Endothelial cell (in vitro differentiated cells): ENCODE measurements at regions not wholly inside any gene's neighbourhood (a gene's known extent, or its start where the extent isn't known, plus 50 kb on each side); places are given as distances from the start of the nearest gene placed in this dataset.

Experiments
- DNase-seq: peaks from one replicate; pipeline ENCODE4 v3.0.0; 2021; ENCODE audit warnings: low spot score
- H3K27ac Mint-ChIP-seq: one replicate; pipeline ENCODE4 v1.8.0; 2021; ENCODE audit warnings: mixed read lengths, inconsistent platforms; ENCODE audit not compliant: unreplicated experiment
- H3K27me3 Mint-ChIP-seq: one replicate; pipeline ENCODE4 v1.8.0; 2021; ENCODE audit warnings: mild to moderate bottlenecking, moderate library complexity, mixed read lengths, inconsistent platforms; ENCODE audit not compliant: unreplicated experiment
- H3K36me3 Mint-ChIP-seq: one replicate; pipeline ENCODE4 v1.8.0; 2021; ENCODE audit warnings: mild to moderate bottlenecking, low read depth, mixed read lengths, inconsistent platforms; ENCODE audit not compliant: unreplicated experiment
- H3K4me1 Mint-ChIP-seq: one replicate; pipeline ENCODE4 v1.8.0; 2021; ENCODE audit warnings: mild to moderate bottlenecking, mixed read lengths, inconsistent platforms; ENCODE audit not compliant: unreplicated experiment
- H3K4me3 Mint-ChIP-seq: one replicate; pipeline ENCODE4 v1.8.0; 2021; ENCODE audit warnings: mild to moderate bottlenecking, mixed read lengths, inconsistent platforms; ENCODE audit not compliant: unreplicated experiment
- H3K9me3 Mint-ChIP-seq: one replicate; pipeline ENCODE4 v1.8.0; 2021; ENCODE audit warnings: mixed read lengths, inconsistent platforms; ENCODE audit not compliant: unreplicated experiment
- CTCF ChIP-seq: fragments of 200-600 bp; sonication (generic); IDR thresholded peaks from one replicate; pipeline ENCODE4 v1.5.0; 2021; ENCODE audit warnings: antibody characterized with exemption; ENCODE audit not compliant: unreplicated experiment

DNA sequence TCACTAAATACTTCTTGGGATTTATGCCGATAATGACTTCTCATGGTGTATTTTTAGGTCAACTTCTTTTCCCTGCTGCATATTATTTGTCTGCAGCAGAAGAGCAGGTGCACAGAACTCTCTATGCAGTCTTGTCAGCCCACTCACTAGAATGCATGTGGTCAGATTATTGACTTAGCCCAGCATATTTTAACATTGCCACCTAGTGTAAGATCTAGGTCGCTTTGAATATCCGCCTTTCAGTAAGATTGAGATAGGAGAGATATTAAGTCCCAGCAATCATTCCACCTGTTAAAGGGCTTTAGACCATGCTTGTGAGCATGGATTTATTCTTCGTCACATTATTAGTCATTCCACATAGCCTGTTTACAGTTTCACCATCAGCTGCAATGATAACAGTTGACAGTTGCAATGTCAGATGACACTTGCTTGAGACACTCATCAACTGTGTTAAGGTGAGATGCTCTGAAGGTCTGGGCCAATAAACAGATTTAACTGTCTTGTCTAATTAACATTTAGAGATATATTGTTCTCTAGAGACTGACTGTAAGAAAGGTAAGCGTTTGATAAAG, 491.7 kb downstream of the ARL4A start:
- Mint-ChIP-seq H3K9me3 (no peaks in the 10 kb centered on the region), H3K36me3 (no peaks in the 10 kb centered on the region), H3K4me3 (no peak overlapping the region), H3K27ac (no peak overlapping the region), H3K4me1 (no peaks in the 10 kb centered on the region), H3K27me3 (no peaks in the 10 kb centered on the region)
- DNase-seq = no peak
- TF ChIP-seq CTCF = no peak

- no peak for DNase-seq
- Mint-ChIP-seq H3K4me1 (no peaks in the 10 kb centered on the region), H3K27ac (no peak overlapping the region), H3K27me3 (no peaks in the 10 kb centered on the region), H3K9me3 (no peaks in the 10 kb centered on the region), H3K36me3 (no peaks in the 10 kb centered on the region), H3K4me3 (no peak overlapping the region)
- TF ChIP-seq CTCF = no peak
Observed at GRCh38 chr7:13179775-13180523, 492.5 kb downstream of the ARL4A start.

- no peak overlapping the region for H3K4me3 Mint-ChIP-seq
- no peak for TF ChIP-seq CTCF
- no peak overlapping the region for H3K27ac Mint-ChIP-seq
- no peaks in the 10 kb centered on the region for H3K4me1 Mint-ChIP-seq
- no peaks in the 10 kb centered on the region for H3K9me3 Mint-ChIP-seq
- H3K36me3 Mint-ChIP-seq = no peaks in the 10 kb centered on the region
- no peak for DNase-seq
- no peaks in the 10 kb centered on the region for H3K27me3 Mint-ChIP-seq
Observed at GRCh38 chr7:13181216-13181615, 493.8 kb downstream of the ARL4A start.

- no peak for TF ChIP-seq CTCF
- Mint-ChIP-seq H3K9me3 (no peaks in the 10 kb centered on the region), H3K4me1 (no peaks in the 10 kb centered on the region)
Observed at GRCh38 chr7:13185139-13185538, 497.7 kb downstream of the ARL4A start.

DNA sequence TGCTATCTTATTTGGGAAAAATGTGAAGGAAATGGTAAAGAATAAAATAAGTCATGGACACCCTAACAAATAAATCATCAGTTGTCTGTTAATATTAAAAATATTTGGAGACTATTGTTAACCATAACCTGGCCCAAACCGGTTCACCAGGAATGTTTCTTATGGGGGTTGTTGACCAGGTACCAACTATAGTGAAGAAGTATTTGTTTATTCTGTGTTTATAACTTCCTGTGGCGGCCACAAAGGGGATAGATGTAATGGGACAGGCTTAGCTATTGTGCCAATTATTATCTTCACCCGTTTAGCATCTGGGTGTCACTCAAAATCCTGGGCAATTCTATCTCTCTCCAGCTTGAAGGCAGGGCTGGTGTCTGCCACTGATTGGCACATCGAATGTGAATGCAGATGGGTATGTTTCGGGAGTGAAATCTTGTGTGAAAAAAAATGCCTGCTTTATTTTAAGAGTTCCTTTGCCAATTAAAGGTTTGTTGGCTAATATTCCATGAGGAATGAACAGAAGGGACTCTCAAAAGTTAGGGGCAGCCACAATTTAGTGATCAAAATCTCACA, 500.9 kb downstream of the ARL4A start:
- Mint-ChIP-seq H3K9me3 (no peaks in the 10 kb centered on the region), H3K36me3 (no peaks in the 10 kb centered on the region), H3K4me1 (no peaks in the 10 kb centered on the region), H3K4me3 (no peak overlapping the region), H3K27ac (no peak overlapping the region), H3K27me3 (no peaks in the 10 kb centered on the region)
- no peak for DNase-seq
- no peak for TF ChIP-seq CTCF

More at GRCh38 chr7:13185139-13185538, 497.7 kb downstream of the ARL4A start:
- Mint-ChIP-seq H3K27ac (no peak overlapping the region), H3K27me3 (no peaks in the 10 kb centered on the region), H3K4me3 (no peak overlapping the region), H3K36me3 (no peaks in the 10 kb centered on the region)
- DNase-seq = no peak
